AG04449 (cell line): ENCODE measurements at regions not wholly inside any gene's neighbourhood (a gene's known extent, or its start where the extent isn't known, plus 50 kb on each side); places are given as distances from the start of the nearest gene placed in this dataset.

Experiments used
- CTCF ChIA-PET: fragments of 350-600 bp; formaldehyde crosslinking; extraction: SDS; loops from one replicate; lab custom pipeline; 2021; ENCODE audit warnings: antibody characterized with exemption; lab: Yijun Ruan, JAX
- POLR2A ChIA-PET: fragments of 400-600, 350-600 bp; formaldehyde crosslinking; extraction: SDS; loops from one replicate; lab custom pipeline; 2020; ENCODE audit warnings: antibody characterized with exemption, inconsistent platforms; lab: Yijun Ruan, JAX
- DNase-seq: peaks from one replicate; pipeline ENCODE4 v3.0.0-alpha.2; 2010; ENCODE audit warnings: low read depth, low spot score
- H3K4me3 ChIP-seq: 2 replicates; pipeline ENCODE4 v1.5.1; 2011; ENCODE audit warnings: low read depth, mild to moderate bottlenecking, control low read depth, low read length
- CTCF ChIP-seq: IDR thresholded peaks from one replicate; pipeline ENCODE4 v1.5.1; 2011; ENCODE audit warnings: mild to moderate bottlenecking, moderate library complexity, low read length, control low read depth, inconsistent platforms; ENCODE audit not compliant: insufficient read depth; ENCODE audit errors: missing control alignments

- ChIA-PET CTCF (interaction anchor here (1.0 kb wide), 1 partner anchor 13 kb away, joined by 3 read pairs; no protein-coding TSS in a partner anchor), POLR2A (no interaction called here)
- no peak for DNase-seq
- TF ChIP-seq CTCF, result no peak
- H3K4me3 ChIP-seq, result no peak overlapping the region
These were observed 374.3 kb downstream of the TMX3 start for GRCh38 chr18:68340606-68341005.

DNA sequence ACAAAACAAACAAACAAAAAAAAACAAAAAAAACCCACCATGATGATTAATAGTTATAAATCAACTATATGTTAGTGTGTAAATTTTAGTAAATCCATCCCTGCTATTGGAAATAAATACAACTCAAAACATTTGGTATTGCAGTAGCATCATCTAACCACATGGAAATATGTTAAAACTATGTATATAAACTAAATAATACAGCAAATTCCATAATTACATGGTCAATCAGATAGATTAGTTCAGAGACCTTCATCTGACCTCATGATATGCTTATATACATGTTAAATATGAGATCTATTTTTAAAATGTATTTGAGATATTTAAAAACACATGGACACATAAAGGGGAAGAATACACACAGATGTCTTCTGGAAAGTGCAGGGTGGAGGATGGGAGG, 384.2 kb downstream of the TMX3 start:
- no peak for DNase-seq
- TF ChIP-seq CTCF, result no peak
- H3K4me3 ChIP-seq, result no peak overlapping the region
- CTCF ChIA-PET, result no interaction called here
- POLR2A ChIA-PET, result no interaction called here

- ChIA-PET CTCF (no interaction called here), POLR2A (no interaction called here)
- H3K4me3 ChIP-seq, result no peak overlapping the region
- TF ChIP-seq CTCF, result no peak
- DNase-seq, result no peak
These were observed 391.0 kb downstream of the TMX3 start for GRCh38 chr18:68323921-68324320.

- TF ChIP-seq CTCF, result no peak
- ChIA-PET CTCF (no interaction called here), POLR2A (no interaction called here)
- DNase-seq, result no peak
- peak overlapping the region; percentile 1; the same call in 1 of the 2 replicates for H3K4me3 ChIP-seq
These were observed 398.3 kb downstream of the TMX3 start for GRCh38 chr18:68316636-68317035.

- CTCF ChIA-PET, result no interaction called here
- no peak for DNase-seq
- TF ChIP-seq CTCF, result no peak
- POLR2A ChIA-PET, result no interaction called here
- no peak overlapping the region for H3K4me3 ChIP-seq
These were observed 400.5 kb downstream of the TMX3 start for GRCh38 chr18:68314403-68314802.

- ChIA-PET POLR2A (no interaction called here), CTCF (no interaction called here)
- H3K4me3 ChIP-seq, result no peak overlapping the region
- no peak for TF ChIP-seq CTCF
- no peak for DNase-seq
These were observed 413.5 kb downstream of the TMX3 start for GRCh38 chr18:68301441-68301840.
